NCI-H526 (cell line): ENCODE measurements at regions not wholly inside any gene's neighbourhood (a gene's known extent, or its start where the extent isn't known, plus 50 kb on each side); places are given as distances from the start of the nearest gene placed in this dataset.
"Not testable (repeated sequence)": the region's sequence is repeated elsewhere in the genome, so short reads cannot be mapped to it uniquely, and the experiment has no call there.

Experiments
- DNase-seq, 2 experiments: peaks; one replicate each; lab custom pipeline; 2025; lab: John Stamatoyannopoulos, UW

DNA sequence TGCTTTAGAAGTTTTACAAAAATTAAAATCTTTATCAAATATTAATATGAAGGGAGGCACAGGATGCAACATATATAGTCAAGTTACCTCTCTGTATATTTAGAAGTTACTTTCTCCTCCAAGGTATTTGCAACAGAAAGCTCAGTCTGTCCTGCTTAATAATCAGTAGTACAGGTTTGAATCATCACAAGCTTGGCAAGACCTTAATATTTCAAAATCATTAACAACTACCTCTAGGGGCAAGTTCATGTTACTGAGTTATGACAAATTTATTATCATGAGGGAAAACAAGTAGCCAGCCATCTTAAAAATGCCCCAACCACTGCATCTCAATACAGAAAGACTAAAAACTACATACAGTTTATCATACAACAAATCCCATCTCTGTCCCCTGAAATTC lies 116.0 kb downstream of the PMAIP1 start:
- not testable (repeated sequence) for DNase-seq

DNA sequence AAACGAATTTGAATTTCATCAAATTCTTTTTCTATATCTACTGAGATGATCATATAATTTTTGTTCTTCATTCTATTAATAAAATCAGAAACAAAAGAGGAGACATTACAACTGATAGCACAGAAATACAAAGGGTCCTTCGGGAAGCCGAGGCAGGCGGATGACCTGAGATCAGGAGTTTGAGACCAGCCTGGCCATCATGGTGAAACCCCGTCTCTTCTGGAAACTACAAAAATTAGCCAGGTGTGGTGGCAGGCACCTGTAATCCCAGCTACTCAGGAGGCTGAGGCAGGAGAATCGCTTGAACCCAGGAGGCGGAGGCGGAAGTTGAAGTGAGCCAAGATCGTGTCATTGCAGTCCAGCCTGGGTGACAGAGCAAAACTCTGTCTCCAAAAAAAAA lies 113.4 kb downstream of the PMAIP1 start:
- DNase-seq = not testable (repeated sequence)

DNA sequence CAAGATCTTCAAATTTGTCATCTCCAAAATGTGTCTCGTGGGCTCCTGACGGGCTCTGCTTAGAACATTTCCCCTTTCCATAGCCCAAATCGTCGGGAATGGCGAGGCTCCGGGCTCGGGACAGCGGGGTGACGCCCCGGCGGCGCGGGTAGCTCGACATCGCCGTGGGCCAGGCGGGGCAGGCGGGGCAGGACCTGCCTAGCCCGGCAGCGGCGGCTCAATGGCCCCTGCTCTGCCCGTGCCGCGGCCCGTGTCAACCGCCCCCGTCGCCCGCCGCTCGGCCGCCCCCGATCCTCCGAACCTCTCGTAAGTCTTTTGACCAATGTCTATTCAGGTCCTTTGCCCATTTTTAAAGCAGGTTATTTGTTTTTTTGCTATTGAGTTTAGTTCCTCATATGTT lies 111.2 kb downstream of the PMAIP1 start:
- DNase-seq = no peak

DNA sequence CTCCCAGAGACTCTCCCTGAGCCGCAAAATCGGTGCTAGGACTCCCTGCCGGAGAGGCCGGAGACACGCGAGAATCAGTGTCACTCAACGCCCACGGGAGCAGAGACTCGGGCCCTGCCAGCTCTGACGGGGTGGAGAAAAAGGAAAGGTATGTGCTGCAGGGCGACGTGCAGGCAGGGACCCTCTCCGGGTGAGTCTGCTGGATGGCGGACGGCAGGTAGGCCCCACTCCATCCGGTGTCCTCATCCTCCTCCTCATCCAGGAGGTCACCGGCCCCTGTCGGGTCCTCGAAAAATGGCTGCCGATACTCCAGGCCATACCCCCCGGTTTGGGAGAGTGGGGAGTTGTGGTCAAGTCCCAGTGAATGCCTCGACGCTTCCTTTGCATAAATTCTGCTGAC lies 110.7 kb downstream of the PMAIP1 start:
- no peak for DNase-seq

DNA sequence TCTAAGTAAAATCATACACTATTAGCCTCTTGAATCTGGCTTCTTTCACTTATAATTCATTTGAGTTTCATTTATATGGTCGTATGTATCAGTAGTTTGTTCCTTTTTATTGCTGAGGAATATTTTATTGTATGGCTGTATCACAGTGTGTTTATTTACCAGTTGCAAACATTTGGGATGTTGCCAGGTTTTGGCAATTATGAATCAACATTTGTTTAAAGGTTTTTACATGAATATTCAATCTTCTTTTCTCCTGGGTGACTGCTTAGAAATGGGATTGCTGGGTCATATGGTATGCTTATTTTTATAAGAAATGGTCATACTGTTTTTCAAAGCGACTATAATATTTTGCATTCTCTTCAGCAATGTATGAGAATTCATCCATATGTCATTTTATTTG lies 107.9 kb downstream of the PMAIP1 start:
- no peak for DNase-seq

DNA sequence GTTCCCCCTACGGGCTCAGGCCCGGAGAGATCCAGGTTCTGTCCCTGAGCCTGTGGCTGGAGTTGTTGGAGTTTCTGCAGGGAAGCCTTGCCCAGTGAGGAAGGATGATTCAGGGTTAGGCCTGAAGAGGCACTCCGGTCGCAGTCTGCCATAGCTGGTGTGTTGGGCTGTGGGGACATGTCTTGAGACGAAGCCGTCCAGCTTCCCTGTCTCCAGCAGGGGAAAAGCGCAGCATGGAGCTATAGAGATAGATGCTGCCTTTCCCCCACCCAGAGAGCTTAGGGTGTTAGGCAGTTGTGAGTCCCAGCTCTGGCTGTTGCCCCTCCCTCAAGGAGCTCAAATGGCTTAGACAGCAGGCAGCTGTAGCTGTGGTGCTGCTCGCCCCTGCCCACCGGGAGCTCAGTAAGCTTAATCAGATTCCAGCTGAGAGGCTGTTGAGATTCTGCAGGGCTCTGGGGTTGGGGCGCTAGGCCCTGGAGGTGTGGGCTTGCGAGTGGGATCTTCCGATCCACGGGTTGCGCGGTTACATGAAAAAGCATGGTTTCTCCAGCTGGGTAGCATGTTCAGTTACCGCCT lies 103.9 kb downstream of the PMAIP1 start:
- DNase-seq = no peak

DNA sequence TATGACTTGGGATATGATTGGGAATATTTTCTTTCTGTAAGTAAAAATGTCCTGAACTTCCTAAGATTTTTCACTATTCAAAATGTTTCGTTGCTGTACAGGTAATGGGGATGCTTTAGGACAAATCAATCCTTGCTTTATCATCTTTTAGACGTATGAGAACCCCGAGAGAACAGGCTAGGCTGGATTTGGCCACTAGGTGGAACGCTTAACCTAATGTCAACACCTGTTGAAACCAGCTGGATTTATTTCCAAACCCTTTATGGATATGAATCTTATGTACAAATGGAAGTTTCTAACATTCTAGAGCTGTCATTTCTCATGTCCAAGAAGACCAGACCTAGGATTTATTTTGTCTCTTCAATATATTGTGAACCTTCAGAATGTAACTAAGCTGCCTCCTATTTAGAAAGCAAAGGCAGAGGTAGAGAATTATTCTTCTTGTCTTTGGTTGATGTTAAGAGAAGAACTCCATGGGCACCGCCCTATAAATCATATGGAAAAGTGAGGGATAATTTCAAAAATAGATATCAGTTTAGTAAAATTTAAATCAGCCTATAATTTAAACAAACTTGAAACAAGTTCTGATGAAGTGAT lies 96.7 kb downstream of the PMAIP1 start:
- peak; percentile 21 to 81 for DNase-seq

DNA sequence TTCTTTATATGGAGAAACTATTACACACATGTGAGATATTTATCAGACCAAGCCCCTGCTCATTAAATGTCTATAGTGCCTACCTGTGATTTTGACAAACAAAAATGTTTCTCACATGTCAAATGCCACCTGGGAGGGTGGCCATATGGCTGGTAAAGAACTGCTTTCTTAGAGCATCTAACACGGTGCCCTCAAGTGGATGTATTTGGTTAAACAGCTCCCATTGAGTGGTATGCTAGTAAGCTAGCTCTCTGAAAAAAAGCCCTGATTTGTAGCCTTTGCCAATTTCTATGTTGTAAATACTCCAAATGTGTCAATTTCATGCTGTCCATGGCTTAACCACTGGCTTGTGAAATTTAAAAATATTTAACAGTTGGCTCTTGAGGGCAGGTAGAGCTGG lies 94.6 kb downstream of the PMAIP1 start:
- peak; percentile 5 to 28 for DNase-seq

DNA sequence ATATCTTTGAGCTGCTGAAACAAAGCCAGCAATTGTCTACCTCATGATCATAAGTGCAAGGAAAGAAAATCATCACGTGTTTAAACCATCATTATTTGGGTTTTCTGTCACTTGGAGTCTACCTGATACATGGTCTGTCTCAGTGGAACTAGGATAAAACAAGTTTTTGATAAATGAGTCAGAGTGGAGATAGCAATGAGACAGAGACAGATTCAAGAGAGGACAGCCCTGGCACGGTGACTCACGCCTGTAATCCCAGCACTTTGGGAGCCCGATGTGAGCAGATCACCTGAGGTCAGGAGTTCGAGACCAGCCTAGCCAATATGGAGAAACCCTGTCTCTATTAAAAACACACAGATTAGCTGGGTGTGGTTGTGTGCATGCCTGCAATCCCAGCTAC lies 93.8 kb downstream of the PMAIP1 start:
- no peak for DNase-seq

DNA sequence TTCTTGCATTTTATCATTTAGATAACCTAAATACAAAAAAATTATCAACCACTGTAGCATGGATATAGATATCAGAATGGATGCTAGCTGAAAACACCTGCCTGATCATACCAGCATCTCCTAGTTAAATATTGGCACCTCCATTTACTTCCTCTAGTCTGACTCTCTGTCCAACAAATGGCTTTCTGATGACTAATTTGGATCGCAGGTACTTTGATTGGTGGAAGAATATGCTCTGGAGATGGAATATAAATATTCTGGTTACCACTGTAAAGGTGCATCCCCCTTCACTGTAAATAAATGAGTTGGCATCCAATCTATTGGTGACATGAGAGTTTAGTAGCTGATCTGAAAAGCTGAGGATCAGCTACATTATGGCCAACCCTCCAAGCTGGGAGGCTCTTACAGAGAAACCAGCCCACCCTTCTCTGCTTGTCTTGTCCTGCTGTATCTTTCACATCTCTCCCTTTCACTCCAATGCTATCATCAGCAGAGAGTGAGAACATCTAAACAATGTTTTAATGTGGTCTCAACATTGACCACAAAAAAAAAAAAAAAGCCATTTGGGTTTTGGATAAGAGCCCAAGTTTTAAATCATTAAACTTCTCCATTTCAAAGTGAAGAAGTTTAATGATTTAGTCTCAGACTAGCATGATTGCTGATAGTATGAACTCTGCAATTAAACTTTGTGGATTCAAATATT lies 90.5 kb downstream of the PMAIP1 start:
- DNase-seq = no peak

DNA sequence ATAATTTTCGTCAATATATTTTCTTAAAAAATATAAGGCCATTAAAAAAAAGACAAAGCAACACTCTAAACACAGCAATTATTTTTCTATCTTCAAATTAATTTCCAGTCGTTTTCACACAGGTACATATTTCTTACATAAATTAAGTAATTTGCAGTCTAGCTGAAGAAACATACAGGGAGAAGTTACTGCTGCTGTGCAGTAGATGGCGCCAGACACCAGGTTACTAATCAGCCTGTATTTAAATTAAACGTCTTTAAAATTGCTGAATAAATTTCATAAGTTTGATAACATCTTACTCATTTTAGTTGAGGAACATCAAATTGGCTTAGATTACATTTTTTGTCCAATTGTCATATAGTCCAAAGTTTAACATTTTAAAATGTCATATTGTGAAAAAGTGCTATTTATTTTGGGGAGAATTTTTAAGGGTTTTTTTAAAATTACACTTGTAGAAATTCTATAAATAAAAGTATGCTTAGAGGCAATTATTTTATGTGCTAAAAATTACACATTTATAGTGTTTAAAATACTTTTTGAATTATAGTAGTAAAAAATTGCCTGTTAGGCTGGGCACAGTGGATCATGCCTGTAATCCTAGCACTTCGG lies 88.4 kb downstream of the PMAIP1 start:
- peak; percentile 21 to 55 for DNase-seq

DNA sequence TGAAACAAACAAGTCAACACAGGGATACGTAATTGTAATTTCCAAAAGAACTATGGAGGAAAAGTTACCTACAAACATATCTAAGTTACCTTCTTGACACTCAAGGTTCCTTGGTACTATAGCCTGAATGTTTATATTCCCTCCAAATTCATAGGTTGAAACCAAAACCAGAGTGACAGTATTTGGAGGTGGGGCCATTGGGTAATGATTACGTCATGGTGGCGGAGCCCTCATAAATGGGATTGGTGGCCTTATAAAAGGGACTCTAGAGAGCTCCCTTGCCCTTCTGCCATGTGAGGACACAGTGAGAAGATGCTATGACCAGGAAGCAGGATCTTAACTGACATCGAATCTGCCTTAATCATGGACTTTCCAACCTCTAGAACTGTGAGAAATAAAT lies 87.3 kb downstream of the PMAIP1 start:
- DNase-seq = no peak

DNA sequence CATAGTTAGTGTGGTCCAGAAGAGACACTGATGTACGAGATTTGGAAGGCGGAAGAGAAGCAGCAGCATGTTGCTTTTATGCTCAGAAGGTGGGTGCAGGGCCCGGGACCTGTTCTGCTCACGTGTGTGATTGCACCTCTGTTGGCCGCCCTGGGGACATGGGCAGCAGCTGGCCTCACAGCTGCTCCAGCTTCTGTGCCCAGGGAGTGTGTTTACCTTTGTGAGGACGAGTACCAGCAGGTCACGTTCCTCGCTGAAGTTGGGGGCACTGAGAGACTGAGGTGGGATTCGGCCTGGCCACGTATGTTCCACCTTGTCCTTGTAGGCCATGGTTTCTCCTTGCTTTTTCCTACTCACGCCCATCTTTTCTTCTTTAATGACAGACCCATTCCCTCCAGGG lies 86.3 kb downstream of the PMAIP1 start:
- DNase-seq = no peak

DNA sequence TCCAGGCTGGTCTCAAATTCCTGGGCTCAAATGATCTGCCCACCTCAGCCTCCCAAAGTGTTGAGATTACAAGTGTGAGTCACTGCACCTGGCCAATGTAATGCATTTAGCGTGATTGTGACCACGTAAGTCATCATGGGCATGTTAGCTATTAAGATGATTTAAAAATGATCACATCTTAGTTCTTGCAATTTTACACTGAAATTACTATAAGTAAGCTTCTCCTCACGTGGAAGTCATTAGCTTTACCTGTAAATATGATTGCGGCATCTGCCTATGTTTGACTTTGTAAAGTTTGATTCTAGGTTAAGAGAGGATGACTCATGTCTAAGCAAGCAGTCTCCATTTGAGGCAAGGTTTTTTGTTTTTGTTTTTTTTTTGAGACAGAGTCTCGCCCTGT lies 85.5 kb downstream of the PMAIP1 start:
- no peak for DNase-seq

DNA sequence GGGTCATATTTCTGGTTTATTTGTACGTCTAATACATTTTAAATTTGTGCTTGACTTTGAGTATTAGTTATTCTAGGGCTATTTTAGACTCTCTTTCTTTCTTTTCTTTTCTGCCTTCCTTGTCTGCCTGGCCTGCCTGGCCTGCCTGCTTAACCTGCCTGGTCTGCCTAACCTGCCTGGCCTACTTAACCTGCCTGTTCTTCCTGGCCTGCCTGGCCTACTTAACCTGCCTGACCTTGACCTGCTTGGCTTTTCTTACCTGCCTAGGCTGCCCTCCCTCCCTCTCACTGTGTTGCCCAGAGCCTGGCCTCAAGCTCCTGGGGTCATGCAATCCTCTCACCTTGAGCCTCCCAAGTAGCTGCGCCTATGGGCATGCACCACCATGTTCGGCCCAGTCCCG lies 83.7 kb downstream of the PMAIP1 start:
- no peak for DNase-seq

DNA sequence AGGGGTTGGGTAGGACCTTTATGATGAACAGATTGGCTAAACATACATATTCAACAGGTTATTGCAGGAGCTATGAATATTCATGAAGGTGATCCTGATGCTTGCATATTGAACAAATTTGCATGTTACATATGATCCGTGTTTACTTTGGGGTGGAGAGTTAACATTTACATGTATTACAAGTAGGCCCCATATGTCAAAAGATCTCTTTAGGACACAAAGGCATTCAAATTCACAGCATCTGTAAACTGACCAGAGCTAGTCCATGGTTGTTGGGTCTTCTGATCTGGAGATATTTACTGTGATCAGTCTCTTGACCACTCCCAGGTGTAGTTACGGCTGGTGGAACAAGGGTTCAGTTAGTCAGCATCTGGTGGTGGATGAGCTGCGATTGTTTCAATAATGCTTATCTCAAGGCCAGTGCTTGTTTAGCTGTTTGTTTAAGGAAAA lies 80.4 kb downstream of the PMAIP1 start:
- peak; percentile 96 to 98 for DNase-seq

DNA sequence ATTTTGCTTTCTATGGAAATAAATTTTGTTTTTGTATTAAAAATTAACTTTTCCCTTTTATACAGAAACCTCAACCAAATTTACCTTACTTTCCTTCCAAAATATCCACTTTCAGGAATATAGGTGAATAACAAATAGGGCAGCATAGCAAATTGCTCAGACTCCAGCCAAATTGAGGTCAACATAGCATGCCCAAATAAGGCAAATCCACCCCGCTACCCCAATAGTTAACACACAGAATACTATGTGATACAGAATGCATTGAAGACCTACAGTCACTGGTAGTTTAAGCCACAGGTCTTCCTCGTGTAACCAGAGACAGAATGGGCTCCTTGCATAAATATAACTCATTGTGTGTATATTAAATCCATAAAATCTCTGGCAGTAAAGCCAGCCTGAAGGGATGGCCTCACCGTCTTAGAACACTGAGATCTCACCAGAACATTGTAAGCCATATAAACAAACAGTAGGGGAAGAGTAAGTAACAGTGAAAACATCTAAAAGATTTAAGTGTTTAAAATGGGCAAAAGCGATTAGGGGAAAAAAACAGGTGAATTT lies 72.2 kb downstream of the PMAIP1 start:
- DNase-seq = no peak

DNA sequence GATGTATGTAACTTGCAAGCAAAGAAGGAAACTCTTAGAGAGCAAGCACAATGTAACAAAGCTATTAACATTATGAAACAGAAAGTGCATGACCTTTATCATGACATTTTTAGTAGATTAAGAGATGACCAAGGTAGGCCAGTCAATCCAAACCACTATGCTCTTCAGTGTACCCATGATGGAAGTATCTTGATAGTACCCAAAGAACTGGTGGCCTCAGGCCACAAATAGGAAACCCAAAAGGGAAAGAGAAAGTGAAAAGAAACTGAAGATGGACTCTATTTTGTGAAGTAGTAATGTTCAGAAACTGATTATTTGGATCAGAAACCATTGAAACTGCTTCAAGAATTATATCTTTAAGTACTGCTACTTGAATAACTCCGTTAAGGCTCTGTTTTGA lies 71.3 kb downstream of the PMAIP1 start:
- DNase-seq = not testable (repeated sequence)

DNA sequence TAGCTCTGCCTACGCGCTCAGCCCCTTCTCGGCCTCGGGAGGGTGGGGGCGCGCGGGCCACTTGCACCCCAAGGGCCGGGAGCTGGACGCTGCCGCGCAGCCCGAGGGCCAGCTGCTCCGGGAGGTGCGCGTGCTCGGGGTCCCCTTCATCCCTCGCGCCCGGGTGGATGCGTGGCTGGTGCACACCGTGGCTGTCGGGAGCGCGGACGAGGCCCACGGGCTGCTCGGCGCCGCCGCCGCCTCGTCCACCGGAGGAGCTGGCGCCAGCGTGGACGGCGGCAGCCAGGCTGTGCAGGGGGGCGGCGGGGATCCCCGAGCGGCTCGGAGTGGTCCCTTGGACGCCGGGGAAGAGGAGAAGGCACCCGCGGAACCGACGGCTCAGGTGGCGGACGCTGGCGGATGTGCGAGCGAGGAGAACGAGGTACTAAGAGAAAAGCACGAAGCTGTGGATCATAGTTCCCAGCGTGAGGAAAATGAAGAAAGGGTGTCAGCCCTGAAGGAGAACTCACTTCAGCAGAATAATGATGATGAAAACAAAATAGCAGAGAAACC lies 69.8 kb downstream of the PMAIP1 start:
- DNase-seq = not testable (repeated sequence)

DNA sequence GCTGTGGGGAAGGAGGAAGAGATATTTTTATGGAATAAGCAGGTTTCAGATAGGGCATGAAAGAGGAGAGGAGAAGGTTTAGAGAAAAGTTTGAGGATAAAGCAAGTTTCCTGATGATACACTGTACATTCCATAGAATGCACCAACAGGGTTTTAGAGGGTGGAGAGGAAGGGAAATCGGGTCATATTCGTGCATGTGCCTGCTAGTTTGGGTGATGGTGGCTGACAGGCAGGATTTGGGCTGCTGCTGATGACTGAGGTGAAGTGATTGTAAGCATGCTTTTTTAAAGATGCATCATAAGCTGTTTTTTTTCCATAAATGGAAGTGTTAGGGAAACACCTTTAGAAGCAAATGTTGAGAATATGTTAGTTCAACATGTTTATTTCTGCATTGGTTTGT lies 68.8 kb downstream of the PMAIP1 start:
- no peak for DNase-seq

DNA sequence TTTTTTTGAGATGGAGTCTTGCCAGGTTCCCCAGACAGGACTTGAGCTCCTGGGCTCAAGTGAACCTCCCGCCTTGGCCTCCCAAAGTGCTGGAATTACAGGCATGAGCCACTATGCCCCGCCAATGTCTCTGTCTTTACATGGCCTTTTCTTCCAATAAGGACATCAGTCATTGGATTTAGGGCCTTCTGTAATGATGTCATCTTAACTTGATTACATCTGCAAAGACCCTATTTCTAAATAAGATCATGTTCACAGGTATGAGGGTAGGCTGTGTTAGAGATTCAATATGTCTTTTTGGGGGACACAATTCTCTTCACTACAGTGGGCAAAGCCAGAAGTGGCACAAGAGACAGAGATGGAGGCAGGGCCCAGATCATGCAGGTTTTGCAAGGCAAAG lies 68.1 kb downstream of the PMAIP1 start:
- no peak for DNase-seq

DNA sequence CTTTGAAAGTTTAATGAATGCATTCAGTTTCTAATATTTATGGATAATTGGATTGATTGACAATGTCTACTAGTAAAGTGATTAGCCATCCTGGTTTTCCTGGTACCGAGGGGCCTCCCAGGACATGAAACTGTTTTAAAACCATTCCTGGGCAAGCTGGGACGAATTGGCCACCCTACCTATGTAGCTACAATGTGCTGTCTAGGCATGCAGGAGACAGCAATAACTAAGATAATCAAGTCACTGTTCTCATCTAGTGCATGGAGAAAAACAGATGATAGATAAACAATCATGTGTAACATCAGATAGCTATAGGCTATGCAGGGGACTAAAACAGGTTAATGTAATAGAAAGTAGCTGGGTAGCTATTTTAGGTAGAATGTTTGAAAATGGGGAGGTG lies 67.1 kb downstream of the PMAIP1 start:
- peak in 1 of 2 experiments; percentile 16 for DNase-seq

DNA sequence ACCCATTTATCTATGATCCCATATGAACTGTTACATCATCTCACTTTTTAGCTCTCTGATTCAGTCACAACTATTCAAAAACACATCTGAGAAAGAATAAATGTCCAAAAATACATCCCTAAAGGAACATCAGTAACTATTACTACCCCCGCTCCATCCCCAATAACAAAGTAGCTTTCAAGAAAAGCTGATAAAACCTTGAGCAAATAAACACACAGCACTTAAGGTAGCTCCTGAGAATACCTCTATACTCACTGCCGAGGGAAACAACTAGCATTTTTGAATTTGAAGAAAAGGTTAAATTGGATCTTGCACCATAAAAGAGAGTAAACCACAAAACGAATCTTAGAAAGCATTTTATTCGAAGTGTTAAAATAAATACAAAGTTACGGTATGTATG lies 63.4 kb downstream of the PMAIP1 start:
- DNase-seq = no peak
